ENCODE measurements at regions not wholly inside any gene's neighbourhood (a gene's known extent, or its start where the extent isn't known, plus 50 kb on each side); places are given as distances from the start of the nearest gene placed in this dataset.

DNA sequence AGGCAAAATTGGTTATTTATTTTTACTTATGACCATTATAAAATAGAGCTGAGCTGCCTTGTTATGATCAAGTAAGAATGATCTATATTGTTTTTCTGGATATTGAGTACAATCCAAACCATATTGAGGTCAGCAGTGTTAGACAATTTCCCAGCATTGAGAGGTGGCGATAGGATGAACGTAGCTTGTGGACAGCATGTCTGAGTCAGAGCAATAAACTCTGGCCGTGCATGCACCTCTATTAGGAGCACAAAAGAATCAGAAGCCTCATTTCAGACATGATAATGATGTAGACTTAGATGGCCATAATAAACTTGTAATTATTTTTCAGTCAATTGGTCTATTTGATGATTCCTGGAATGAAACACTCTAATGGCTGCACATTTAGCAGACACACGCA, 491.6 kb downstream of the RIT2 start:
- no peak for DNase-seq (ENCODE audit: low read depth)

DNA sequence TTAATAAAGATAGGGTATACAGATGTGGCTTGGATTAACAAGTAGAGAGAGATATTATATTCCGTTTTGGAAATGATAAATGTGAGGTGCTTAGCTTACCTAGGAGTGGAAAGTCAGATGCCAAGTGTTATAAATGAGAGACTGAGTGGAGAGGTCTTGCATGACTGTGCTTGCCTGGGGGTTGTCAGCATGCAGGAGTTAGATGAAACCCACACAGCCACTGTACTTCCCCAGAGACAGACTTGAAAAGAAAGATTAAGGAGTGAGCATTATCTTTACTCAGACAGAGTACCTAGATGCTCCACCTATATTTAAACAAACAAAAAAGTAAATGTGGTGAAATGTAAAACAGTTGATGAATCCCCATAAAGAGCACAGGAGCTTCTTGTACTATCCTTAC, 482.7 kb downstream of the RIT2 start:
- no peak for DNase-seq (ENCODE audit: low read depth)

DNA sequence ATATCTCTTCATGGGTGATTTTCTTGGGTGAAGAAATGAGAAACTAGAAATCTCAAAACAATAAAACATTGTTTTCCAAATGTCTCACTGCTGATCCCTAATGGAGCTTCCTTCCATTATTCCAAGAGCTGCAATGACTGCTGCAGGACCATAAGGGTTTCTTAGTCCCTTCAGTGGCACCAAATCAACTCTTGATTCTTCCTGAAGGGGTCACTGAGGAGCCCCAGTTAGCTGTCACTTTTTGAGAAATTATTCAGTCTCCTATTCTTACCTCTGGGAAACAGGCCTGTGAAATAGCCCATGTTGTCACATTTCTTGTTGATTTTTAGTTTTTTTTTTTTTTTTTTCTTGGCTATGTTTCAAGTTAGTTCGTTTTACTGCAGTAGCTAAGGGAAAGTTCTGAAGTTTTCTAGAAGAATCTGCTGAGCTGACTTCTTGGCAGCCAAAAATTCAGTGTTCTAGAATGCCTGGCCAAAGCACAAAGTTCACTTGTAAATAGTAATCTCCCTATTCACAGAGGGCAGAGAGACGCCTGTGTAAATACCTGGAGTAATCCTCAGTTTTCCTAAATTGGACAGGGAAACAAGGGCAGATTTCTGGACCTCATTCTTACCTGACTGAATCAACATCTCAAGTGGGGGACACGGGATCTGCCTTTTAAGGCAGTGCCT, 480.0 kb downstream of the RIT2 start:
- DNase-seq (ENCODE audit: low read depth), result no peak

DNA sequence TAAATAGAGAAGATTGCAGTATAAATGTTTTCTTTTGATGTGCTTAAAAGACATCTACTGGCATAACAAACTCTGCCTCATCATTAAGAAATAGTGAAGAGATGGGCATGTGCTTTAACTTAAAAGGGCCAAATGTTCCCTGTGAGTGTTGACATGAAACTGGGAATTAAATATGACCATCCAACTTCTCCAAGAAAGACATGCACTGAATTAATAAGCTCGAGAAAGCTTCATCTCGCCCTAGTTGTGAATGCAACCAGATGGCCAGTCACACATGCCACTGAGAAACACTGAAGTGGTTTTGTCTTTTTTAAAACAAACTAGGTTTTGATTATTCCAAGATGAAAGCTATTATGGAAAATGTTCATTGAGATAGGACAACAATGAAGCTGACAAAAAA, 479.2 kb downstream of the RIT2 start:
- no peak for DNase-seq (ENCODE audit: low read depth)

DNA sequence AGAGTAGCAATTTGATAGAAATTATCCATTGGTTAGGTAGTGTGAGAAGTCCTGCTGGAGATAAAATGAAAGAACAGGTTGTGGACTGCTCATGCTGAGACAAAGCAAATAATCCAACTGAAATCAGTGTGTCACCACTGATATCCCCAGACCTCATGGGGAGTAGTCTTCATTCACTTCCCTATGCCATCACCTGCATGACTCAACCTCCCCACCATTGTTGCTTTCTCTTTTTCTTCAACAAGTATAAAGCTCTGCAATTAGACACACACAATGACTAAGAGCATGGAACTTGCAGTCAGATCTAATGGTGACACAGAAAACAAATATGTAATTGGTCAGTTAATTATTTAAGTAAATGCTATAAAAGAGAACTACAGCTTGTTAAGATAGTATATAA, 475.3 kb downstream of the RIT2 start:
- no peak for DNase-seq (ENCODE audit: low read depth)

DNA sequence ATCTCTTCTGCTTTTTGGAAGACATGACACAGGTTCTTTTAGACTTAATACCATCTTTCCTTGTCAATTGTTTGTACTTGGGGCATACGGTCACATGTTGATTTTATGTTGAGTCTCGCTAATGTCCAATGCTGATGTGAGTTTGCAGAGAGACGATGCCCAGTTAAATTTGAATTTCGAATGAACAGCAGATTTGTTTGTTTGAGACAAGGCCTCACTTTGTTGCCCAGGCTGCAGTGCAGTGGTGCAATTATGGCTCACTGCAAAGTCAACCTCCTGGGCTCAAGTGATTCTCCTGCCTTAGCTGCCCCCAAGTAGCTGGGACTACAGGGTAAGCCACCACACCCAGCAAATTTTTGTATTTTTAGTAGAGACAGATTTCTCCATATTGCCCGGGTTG, 473.5 kb downstream of the RIT2 start:
- no peak for DNase-seq (ENCODE audit: low read depth)

DNA sequence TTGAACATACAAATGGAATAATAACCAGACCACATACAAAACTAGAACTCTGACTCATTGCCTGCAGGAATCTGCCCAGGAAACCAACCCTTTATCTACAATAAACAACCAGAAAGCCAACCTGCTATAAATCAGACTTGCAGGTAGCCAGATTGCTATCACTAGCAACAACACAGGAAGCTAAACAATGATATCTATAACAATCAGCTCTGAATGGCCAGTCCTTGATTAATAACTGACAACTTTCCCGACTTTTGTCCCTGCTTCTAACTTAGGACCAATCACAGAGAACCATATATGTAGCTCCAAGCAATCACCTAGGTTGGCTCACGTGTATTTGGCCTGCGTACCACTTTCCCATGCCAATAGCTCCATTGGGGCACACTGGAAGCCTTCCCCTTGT, 470.8 kb downstream of the RIT2 start:
- DNase-seq (ENCODE audit: low read depth), result no peak

DNA sequence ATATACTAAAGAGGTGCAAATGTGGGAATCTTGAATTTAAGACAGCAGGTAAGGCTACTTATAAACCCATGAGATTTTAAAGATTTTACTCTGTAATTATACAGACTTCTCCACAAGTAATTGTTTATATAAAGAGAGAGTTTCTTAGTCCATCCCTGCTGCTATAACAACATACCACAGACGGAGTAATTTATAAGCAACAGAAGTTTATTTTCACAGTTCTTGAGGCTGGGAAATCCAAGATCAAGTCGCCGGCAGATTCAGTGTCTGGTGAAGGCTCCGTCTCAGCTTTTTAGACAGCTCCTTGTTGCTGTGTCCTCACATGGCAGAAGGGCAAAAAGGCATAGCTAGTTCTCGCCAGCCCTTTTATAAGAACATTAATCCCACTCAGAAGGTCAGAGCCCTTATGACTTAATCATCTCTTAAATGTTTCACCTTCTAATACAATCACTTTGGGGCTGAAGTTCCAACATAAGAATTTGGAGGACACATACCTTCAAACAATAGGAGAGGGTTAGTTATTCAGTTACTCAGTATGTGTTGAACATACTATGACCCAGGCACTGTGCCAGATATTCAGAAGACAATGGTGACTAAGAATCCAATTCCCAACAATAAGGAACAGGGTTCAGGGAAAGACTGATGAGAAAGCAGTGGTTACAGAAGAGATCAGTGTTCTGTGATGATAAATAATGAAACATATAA, 466.0 kb downstream of the RIT2 start:
- DNase-seq (ENCODE audit: low read depth), result no peak

DNA sequence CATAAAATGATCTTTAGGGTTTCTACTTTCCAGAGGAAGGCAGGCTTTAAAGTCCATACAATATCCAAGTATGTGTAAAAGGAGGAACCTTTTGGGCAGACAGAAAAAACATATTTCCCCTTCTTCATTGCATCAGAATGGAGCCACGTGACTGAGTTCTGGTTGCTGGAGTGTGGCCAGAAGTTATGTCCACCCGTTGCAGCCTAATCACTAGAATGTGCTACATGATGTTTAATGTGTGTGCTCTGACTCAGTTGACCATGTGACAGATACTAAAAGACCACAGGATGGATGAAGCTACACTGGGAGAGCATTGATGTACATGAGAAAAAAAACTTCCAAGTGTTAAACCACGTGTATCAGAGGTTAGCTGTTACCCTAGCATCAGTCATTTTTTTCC, 460.9 kb downstream of the RIT2 start:
- DNase-seq (ENCODE audit: low read depth), result no peak

DNA sequence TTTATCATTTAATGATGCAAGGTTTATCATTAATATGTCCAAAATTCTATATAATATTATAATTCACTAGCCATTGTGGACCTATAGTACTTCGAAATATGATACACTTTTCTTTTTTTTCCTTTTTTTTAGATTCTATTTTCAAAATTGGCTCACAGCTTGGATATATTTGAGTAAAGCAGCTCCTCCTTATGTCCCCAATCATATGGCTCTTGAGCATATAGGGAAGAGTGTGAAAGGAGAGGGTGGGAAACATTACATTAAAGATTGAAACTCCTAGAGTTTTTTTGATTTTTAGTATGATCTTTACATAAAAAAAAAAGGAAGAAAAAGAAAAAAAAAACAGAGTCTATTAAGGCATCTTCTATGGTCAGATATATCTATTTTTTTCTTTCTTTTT, 457.9 kb downstream of the RIT2 start:
- DNase-seq (ENCODE audit: low read depth), result no peak

DNA sequence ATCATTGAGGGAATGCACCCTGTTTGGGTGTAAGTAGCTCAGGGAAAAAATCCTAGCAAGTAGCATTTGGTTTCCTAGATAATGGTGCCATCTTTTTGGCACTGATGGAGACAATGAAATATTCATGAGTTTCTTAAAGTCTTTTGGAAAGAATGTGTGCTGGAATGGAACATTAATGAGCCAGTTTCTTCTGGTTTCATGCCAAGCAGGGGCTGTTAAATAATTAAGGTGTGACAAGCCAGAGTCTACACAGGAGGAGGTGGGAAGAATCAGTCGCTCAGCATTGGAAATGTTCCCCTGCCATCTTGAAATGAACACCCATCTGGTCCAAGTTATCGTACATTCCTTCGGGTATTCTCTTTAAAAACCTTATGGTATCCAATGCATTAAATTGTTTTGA, 457.3 kb downstream of the RIT2 start:
- DNase-seq (ENCODE audit: low read depth), result no peak

DNA sequence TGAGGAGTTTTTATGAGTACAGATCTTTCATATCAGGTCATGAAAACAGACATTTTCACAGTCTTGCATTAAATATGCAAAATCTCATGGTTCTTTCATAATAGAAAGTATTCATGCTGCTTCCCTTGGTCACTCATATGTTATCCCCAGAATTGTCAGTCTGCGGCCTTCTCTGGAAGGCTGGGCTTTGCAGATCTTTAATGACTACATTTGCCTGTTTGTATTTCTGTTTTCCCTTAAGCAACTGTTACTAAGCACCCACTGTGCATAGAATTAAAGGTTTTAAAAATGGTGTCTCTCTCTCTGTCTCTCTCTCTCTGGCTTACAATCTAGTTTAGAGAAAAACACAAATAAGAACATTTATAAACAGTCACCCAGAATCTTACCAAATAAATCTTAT, 456.3 kb downstream of the RIT2 start:
- no peak for DNase-seq (ENCODE audit: low read depth)

DNA sequence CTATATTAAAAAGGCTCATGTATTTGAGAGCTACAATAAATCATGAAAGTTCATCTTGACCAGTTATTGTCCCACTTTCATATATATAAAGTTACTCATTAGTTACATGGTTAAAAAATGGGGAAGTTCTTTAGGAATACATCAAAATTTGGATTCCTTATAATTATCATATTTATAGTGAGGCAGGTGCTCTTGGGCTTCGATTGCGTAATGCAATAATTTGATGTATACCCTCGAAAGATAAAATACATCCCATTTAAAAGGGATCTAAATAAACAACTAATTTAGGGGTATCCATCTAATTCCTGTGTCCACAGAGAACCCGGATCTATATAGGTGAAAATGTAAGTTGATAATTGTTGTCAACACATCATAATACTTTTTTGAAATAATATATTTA, 444.6 kb downstream of the RIT2 start:
- no peak for DNase-seq (ENCODE audit: low read depth)

DNA sequence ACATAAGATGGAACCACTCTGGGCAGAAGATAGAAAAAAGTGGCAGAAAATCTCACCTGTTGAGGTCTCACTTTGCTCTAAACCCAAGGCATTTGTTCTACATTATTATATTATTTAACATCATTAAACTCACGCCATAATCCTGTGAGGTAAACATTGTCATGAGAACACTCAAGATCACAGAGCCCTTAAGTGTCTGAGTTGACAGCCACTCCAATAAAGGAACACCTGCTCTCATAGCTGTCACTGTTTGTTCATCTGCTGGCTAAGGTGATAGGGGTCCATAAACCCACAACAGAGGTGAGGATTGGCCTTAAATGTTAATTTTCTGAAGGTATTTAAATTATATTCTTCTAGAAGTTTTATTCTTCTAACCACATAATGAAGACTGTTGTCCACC, 439.7 kb downstream of the RIT2 start:
- no peak for DNase-seq (ENCODE audit: low read depth)

DNA sequence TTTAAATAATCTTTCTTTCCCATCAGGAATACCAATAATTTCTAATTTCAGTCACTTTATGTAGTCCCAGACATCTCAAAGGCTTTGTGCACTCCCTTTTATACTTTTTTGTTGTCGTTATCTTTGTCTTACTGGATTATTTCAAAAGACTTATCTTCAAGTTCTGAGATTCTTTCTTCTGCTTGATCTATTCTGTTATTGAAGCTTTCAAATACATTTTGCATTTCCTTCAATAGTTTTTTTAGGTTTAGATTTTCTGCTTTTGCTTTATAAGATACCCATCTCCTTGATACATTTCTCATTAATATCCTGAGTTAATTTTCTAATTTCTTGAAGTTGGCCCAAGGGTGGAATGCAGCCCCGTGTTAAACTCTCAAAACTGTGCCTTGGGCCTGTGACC, 432.4 kb downstream of the RIT2 start:
- no peak for DNase-seq (ENCODE audit: low read depth)

DNA sequence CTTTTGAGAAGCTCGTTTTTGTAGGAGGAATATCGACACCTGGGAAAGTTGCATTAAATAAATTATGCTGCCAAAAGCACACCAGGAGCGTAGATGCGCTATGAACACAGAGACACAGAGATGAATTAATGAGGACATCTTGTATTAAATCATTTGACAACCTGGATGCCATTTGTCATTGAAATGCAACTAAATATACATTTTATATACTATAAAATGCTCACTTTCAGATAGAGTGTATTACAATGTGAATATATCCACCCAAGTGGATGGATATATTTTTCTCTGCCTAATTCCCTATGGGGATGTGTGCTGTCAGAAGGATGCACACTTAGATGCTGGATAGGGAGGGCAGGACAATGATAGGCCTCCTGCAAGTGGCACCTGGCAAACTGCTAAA, 426.2 kb downstream of the RIT2 start:
- no peak for DNase-seq (ENCODE audit: low read depth)
